ENCODE measurements at regions not wholly inside any gene's neighbourhood (a gene's known extent, or its start where the extent isn't known, plus 50 kb on each side); places are given as distances from the start of the nearest gene placed in this dataset.

DNA sequence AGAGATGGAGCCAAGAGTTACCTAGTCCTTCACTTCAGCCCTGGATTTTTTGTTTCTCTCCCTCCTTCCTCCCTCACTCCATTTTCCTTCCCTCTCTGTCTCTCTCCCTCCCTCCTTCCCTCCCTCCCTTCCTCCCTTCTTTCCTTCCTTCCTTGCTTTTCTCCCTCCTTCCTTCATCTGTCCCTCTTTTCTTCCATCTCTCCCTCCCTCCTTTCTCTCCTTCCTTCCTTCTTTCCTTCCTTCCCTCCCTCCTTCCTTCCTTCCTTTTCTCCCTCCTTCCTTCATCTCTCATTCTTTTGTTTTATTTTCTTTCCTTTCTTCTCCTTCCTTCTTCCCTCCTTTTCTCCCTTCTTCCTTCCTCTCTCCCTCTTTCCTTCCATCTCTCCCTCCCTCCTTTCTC, 283.5 kb downstream of the MAF start:
- Histone ChIP-seq H3K27me3 (peaks cover 6% of the 10 kb centered on the region), H3K27ac (no peak overlapping the region), H3K36me3 (no peaks in the 10 kb centered on the region), H3K4me1 (peaks cover 14% of the 10 kb centered on the region), H3K4me3 (no peak overlapping the region), H3K9me3 (no peaks in the 10 kb centered on the region)
- no peak for TF ChIP-seq POLR2AphosphoS5 (IDR thresholded peaks at IDR 0.05)
- no peak for DNase-seq (ENCODE audit: low spot score in 2 of 2)

DNA sequence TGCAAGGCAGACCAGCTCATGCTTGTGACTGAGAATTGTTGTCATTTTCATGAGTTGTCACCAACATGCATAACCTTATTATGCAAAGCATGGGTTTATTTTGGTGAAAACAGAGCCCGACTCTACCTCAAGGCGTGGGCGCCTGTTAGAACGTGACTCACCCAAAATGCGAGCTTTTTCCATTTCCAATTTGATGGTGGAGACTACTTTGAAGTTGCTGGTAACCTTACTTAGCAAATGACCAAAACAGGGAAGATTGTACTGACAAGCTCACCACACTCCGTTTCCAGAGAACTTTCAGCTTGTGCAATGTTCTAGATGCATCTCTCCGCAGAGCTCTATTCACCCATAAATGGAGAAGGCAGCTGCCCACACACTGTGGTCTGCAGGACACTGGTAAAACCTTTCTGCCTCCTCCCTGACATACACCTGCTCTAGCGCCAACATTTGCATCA, 284.5 kb downstream of the MAF start:
- WGBS = 82% methylated on average over 8 of the region's 8 CpGs
- no peak overlapping the region for H3K4me3 ChIP-seq
- H3K4me1 ChIP-seq = peaks cover 14% of the 10 kb centered on the region
- DNase-seq (ENCODE audit: low spot score in 2 of 2) = no peak
- TF ChIP-seq POLR2A (IDR thresholded peaks at IDR 0.05) (no peak), POLR2AphosphoS5 (IDR thresholded peaks at IDR 0.05) (no peak), EP300 (IDR thresholded peaks at IDR 0.05) (no peak)
- TF ChIP-seq, protein P1, sequence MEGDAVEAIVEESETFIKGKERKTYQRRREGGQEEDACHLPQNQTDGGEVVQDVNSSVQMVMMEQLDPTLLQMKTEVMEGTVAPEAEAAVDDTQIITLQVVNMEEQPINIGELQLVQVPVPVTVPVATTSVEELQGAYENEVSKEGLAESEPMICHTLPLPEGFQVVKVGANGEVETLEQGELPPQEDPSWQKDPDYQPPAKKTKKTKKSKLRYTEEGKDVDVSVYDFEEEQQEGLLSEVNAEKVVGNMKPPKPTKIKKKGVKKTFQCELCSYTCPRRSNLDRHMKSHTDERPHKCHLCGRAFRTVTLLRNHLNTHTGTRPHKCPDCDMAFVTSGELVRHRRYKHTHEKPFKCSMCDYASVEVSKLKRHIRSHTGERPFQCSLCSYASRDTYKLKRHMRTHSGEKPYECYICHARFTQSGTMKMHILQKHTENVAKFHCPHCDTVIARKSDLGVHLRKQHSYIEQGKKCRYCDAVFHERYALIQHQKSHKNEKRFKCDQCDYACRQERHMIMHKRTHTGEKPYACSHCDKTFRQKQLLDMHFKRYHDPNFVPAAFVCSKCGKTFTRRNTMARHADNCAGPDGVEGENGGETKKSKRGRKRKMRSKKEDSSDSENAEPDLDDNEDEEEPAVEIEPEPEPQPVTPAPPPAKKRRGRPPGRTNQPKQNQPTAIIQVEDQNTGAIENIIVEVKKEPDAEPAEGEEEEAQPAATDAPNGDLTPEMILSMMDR (IDR thresholded peaks at IDR 0.05) = no peak
- H3K27ac ChIP-seq = no peak overlapping the region
- H3K27me3 ChIP-seq = peaks cover 6% of the 10 kb centered on the region
- H3K36me3 ChIP-seq = no peaks in the 10 kb centered on the region
- H3K9me3 ChIP-seq = no peaks in the 10 kb centered on the region

DNA sequence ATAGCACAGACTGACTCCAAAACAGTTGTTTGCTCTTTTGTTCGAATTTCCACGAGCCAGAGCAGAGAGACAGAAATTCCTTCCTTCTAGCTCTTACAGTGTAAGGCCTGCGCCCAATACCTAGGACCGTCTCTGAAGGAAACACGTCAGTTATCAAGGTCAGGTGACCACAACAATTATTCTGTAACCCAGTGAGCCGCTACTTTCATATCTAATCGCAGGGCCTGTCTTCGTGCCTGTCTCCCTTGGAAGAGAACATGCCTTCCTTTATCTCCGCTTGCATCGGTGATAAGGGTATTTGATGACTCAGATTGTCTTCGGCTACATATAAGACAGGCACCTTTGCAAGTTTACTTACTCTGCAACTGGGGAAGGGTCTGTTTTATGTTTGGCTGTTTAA, 288.0 kb downstream of the MAF start:
- no peak for DNase-seq (ENCODE audit: low spot score in 2 of 2)
- no peak overlapping the region for H3K4me3 ChIP-seq
- no peaks in the 10 kb centered on the region for H3K36me3 ChIP-seq
- no peak overlapping the region for H3K27ac ChIP-seq
- H3K27me3 ChIP-seq = peaks cover 6% of the 10 kb centered on the region
- WGBS = 88% methylated on average over 11 of the region's 11 CpGs
- no peaks in the 10 kb centered on the region for H3K4me1 ChIP-seq
- TF ChIP-seq EP300 (IDR thresholded peaks at IDR 0.05) (no peak), POLR2AphosphoS5 (IDR thresholded peaks at IDR 0.05) (no peak), POLR2A (IDR thresholded peaks at IDR 0.05) (no peak)
- TF ChIP-seq, protein P1 (IDR thresholded peaks at IDR 0.05) = no peak
- no peaks in the 10 kb centered on the region for H3K9me3 ChIP-seq

DNA sequence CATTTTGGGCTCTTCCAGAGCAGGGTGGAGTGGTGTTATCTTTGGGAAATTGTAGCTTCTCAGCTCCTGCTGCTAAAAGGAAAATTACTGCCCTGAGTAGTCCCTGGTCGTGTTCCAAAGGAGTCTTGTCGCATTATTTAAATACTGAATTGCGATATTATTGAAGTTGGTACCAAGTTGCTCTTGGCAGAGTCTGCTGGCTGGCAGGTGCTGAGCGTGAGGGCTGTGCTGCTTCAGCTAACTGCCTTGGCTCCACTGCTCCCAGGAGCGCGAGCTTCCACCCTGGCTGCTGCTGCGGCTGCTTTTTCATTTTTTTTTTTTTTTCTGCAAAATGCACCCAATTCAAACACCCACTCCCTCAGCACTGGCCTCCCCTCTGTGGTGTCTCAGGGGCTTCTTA, 289.8 kb downstream of the MAF start:
- Histone ChIP-seq H3K4me1 (no peaks in the 10 kb centered on the region), H3K9me3 (no peaks in the 10 kb centered on the region), H3K4me3 (no peak overlapping the region), H3K36me3 (no peaks in the 10 kb centered on the region), H3K27ac (no peak overlapping the region), H3K27me3 (peaks cover 6% of the 10 kb centered on the region)
- DNase-seq (ENCODE audit: low spot score in 2 of 2) = no peak
- 45% methylated on average over 7 of the region's 7 CpGs for WGBS
- TF ChIP-seq, protein P1 (IDR thresholded peaks at IDR 0.05) = no peak
- TF ChIP-seq EP300 (IDR thresholded peaks at IDR 0.05) = no peak
- no peak for TF ChIP-seq POLR2A (IDR thresholded peaks at IDR 0.05)
- TF ChIP-seq POLR2AphosphoS5 (IDR thresholded peaks at IDR 0.05) = no peak

DNA sequence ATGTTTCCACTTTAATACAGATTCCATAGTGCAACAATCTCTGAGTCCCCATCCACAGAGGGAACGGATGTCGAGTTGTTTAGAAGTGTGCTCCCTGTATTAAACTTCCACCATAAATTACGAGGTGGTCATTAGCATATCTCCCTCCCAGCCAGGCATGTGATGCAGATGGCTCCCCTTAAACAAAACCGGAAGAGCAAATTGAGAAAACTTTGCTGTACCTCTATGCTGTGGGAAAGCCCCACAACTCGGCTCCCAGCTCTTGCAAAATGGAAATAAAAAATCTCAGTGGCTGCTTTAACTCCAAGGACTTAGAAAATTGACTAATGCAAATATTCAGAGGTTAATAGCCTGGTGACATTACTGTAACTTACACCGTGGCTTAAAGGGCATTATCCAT, 290.9 kb downstream of the MAF start:
- Histone ChIP-seq H3K27me3 (peaks cover 6% of the 10 kb centered on the region), H3K4me3 (no peak overlapping the region), H3K9me3 (no peaks in the 10 kb centered on the region), H3K27ac (no peak overlapping the region), H3K4me1 (no peaks in the 10 kb centered on the region), H3K36me3 (no peaks in the 10 kb centered on the region)
- DNase-seq (ENCODE audit: low spot score in 2 of 2) = no peak
- 68% methylated on average over 6 of the region's 6 CpGs for WGBS
- TF ChIP-seq POLR2AphosphoS5 (IDR thresholded peaks at IDR 0.05) = no peak
- TF ChIP-seq POLR2A (IDR thresholded peaks at IDR 0.05) = no peak
- TF ChIP-seq, protein P1 (IDR thresholded peaks at IDR 0.05) = no peak
- no peak for TF ChIP-seq EP300 (IDR thresholded peaks at IDR 0.05)

DNA sequence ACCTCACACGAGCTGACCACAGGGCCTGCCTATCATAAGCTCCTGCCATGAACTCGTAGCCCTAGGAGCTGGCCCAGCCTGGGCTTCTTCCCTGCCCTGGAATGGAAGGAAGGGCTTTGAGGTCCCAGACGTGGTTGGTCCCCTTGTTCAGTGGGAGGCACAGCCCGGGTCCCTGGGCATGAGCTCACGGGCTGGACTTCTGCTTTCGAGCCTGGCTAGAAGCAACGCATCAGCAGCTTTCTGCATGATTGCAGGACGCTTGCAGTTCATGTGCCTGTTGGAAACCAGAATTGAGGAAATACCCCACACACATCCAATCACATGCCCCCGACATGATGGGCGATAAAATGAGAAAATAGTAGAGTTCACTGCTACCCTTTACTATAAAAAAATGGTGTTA, 293.3 kb downstream of the MAF start:
- Histone ChIP-seq H3K4me1 (no peaks in the 10 kb centered on the region), H3K27me3 (no peaks in the 10 kb centered on the region), H3K27ac (no peak overlapping the region), H3K4me3 (no peak overlapping the region), H3K36me3 (no peaks in the 10 kb centered on the region), H3K9me3 (no peaks in the 10 kb centered on the region)
- DNase-seq (ENCODE audit: low spot score in 2 of 2) = peak in 1 of 2 donors; percentile 65
- 91% methylated on average over 8 of the region's 10 CpGs for WGBS
- TF ChIP-seq, protein P1 (IDR thresholded peaks at IDR 0.05) = no peak
- TF ChIP-seq POLR2A (IDR thresholded peaks at IDR 0.05) (no peak), POLR2AphosphoS5 (IDR thresholded peaks at IDR 0.05) (no peak), EP300 (IDR thresholded peaks at IDR 0.05) (no peak)
